Activated CD8-positive, alpha-beta memory T cell treated with anti-CD3 and anti-CD28 coated beads, Interleukin-2, amount 50 U/mL, for 24 hours (primary cell): ENCODE measurements at regions not wholly inside any gene's neighbourhood (a gene's known extent, or its start where the extent isn't known, plus 50 kb on each side); places are given as distances from the start of the nearest gene placed in this dataset.
"Not testable (repeated sequence)": the region's sequence is repeated elsewhere in the genome, so short reads cannot be mapped to it uniquely, and the experiment has no call there.

Experiments
- DNase-seq: peaks from one replicate; pipeline ENCODE4 v3.0.0-alpha.2; 2020; ENCODE audit errors: extremely low read depth

- DNase-seq: no peak
Observed at GRCh38 chr14:48582938-48583337, 907.5 kb upstream of the MDGA2 start.

- DNase-seq: no peak
Observed at GRCh38 chr14:48580692-48581091, 905.3 kb upstream of the MDGA2 start.

- no peak for DNase-seq
Observed at GRCh38 chr14:48575772-48576171, 900.4 kb upstream of the MDGA2 start.

- no peak for DNase-seq
Observed at GRCh38 chr14:48568688-48569087, 893.3 kb upstream of the MDGA2 start.

DNA sequence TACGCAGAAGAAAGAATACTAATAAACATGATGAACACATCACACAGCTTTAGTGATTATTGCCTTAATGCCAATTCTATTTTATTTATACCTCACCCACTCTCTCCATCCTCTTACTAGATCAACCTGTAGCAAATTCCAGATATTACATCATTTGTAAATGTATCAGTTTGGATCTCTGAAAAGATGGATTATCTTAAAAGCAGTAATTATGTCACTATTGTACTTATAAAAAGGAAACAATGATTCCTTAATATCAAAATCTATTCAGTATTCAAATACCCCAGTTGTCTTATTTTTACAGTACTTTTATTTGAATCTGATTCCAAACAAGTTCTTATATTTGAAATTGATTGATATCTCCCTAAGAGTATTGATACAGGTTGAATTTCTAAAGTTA, 892.8 kb upstream of the MDGA2 start:
- no peak for DNase-seq

GRCh38 chr14:48563489-48563888, 888.1 kb upstream of the MDGA2 start:
- DNase-seq: no peak

GRCh38 chr14:48561438-48561837, 886.0 kb upstream of the MDGA2 start:
- DNase-seq: not testable (repeated sequence)

DNA sequence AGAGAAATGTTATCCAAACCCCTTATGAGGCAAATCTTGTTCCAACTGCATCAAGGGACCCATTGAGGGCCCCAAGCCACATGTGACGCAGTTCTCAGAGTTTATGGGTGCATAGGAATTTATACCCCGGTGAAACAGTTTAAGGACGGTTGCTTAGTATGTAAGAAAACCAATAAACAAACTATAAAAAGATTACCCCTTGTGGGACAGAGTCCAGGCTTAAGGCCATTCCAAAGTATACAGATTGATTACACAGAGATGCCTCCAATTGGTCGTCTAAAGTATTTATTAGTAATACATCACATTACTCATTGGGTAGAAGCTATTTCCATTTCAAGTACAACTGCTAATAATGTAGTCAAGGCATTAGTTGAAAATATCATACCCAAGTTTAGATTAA, 885.0 kb upstream of the MDGA2 start:
- no peak for DNase-seq

GRCh38 chr14:48553443-48553842, 878.0 kb upstream of the MDGA2 start:
- DNase-seq: no peak

DNA sequence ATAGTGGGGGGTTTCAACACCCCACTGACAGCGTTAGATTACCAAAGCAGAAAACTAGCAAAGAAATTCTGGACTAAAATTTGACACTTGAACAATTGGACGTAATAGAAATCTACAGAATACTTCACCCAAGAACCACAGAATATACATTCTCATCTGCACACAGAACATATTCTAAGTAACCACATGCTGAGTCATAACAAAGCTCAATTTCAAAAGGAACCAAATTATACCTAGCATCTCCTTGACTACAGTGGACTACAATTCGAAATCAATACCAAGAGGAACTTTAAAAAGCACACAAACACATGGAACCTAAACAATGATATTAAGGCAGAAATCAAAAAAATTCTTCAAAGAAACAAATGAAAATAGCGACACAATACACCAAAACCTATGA, 871.6 kb upstream of the MDGA2 start:
- DNase-seq: no peak

DNA sequence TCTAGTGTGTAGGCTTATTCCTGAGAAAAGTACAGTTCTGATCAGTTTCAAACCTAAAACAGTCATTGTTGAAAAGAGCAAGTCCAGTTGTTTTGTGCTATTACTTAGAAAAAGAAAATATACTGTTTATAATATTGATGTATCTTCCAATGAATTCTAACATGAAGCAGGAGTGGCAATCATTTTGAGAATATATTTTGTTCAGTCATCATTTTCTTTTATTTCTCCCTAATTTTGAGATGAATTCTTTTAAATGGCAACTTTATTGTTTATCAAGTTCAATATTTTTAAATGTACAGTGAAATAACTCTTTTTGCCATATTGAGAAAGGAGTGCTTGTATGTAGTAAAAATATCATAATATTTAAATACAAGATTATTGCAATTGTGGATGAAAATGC, 862.2 kb upstream of the MDGA2 start:
- no peak for DNase-seq

GRCh38 chr14:48536318-48536717, 860.9 kb upstream of the MDGA2 start:
- no peak for DNase-seq

GRCh38 chr14:48527832-48528231, 852.4 kb upstream of the MDGA2 start:
- no peak for DNase-seq

- DNase-seq: no peak
Observed at GRCh38 chr14:48526307-48526706, 850.9 kb upstream of the MDGA2 start.

- no peak for DNase-seq
Observed at GRCh38 chr14:48504921-48505320, 829.5 kb upstream of the MDGA2 start.

DNA sequence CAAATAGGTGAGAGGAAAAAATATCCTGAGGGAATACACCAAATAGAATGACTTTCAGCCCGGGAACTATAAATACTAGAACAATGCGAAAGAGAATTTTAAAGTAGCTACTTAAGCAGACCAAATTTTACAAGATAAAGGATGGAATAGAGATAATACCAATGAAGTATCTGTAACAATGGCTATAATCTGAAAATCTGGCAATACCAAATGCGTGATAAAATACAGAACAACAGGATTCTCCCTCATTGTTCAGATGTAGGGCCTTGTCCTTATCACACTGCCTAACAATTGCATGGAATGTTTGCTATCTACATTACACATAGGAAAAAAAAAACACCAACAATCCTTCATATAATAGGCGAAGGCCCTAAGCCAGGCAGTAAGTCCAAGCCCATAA, 815.4 kb upstream of the MDGA2 start:
- DNase-seq: no peak

- no peak for DNase-seq
Observed at GRCh38 chr14:48473944-48474343, 798.5 kb upstream of the MDGA2 start.

GRCh38 chr14:48456051-48456450, 780.6 kb upstream of the MDGA2 start:
- DNase-seq: no peak

DNA sequence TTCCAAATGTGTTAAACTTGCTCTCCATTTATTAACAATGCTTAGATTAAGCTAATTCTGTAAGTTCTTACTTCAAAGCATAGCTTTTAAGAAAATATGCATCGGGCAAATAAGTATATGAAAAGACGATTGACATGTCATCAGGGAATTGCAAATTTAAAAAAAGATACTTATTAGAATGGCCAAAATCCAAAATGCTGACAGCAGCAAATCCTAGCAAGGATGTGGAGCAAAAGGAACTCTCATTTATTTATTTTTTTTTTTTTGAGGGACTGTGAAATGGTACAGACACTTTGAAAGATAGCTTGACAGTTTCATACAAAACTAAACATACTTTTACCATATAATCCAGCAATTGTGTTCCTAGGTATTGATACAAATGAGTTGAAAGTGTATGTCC, 779.5 kb upstream of the MDGA2 start:
- DNase-seq: no peak

DNA sequence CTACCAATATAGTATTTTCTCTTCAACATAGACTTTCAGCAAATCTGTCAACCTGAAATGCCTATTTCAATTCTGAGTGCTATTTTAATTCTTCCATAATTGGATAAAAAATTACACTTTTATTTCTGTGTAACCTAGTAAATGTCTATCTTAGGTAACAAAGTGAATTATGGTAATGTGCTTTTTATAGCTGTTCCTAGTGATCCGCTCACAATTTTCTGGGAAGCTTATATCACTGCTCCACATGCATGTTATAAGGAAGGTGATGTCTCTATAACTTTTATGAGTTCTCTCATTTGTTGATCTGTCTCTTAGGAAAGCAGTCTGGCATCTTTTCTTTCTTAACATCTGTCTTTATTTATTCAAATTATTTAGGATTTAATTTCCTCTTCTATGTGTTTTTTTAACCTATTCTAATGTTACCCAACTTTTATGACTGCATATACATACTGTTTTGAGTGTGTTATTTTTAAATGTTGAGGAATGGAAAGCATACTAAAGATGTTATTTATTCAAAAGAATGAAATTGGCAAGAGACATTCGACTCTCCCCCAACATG, 777.1 kb upstream of the MDGA2 start:
- DNase-seq: no peak

DNA sequence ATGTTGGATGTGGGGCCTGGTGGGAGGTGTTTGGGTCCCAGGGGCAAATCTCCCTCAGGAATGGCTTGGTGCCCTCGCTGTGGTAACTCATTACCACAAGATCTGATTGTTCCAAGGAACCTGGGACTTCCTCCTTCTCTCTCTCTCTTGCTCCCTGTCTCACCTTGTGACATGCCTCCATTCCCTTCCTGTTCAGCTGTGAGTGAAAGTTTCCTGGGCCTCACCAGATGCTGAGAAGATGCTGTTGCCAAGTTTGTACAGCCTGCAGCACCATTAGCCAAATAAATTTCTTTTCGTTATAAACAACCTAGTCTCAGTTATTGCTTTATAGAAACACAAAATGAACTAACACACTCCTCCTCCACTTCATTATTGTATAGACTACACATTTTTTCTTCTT, 759.8 kb upstream of the MDGA2 start:
- DNase-seq: no peak

DNA sequence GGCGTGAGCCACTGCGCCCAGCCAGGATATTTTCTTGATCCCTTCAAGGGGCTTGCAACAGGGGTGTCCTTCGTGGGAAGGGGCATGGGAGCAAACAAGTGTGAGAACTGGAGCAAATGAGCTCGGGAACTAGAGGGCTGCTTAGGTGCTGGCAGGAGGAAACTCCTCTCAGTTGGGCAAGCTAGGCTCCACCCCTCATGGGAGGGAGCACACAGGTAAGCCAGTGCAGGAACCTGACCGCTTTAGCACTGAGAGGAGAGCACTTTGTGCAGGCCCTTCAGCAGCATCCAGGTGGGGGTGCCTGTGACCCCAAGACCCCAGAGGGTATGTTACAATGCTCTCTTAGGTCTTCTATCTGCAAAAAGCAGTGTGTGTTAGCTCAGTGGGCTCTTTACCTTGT, 755.4 kb upstream of the MDGA2 start:
- DNase-seq: no peak

- no peak for DNase-seq
Observed at GRCh38 chr14:48429512-48429911, 754.1 kb upstream of the MDGA2 start.

DNA sequence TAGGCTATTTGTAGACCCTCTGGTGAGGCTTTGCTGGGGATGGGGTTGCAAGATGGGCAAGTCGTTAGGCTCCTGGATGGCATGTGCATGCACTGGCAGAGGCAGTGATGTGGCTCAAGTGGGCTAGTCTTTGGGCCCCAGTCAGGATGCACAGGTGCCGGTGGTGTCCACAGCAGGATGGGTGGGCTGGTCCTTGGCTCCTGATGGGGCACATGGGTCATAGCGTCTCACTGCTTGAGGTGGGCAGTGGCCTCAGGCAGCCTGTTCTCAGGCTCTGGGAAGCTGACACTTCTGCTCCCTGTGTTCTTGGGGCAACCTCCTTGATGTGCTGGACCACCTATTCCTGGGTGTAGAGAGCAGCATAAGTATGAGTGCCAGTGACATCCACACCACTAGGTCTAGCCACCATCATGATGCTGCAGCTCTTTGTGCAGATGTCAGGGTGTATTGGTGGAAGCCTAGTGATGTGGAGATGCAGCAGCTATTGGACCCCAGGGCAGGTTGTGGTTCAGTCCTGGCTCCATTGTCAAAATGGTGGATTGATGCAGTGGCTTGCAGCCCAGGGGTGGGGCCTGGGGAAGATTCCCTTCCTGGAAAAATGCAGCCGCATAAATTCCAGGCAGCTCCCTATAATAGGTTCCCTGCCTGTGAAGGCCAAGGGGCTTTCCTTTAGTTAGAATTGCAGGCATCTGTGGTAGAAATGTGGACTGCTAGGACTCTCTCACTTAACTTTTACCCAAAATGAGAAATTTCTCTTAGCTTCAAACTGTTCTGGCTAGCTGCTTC, 742.5 kb upstream of the MDGA2 start:
- no peak for DNase-seq
